ENCODE measurements at regions not wholly inside any gene's neighbourhood (a gene's known extent, or its start where the extent isn't known, plus 50 kb on each side); places are given as distances from the start of the nearest gene placed in this dataset.

GRCh38 chr6:132199343-132199742 is 201.9 kb downstream of the MOXD1 start:
- peaks cover 3% of the 10 kb centered on the region; the same call in 1 of the 2 replicates for H3K27me3 Mint-ChIP-seq (ENCODE audit: low read depth)
- Histone ChIP-seq H2BK5ac (ENCODE audit: insufficient read length, low read length) (no peak overlapping the region), H3K4ac (ENCODE audit: low read depth, low read length) (no peak overlapping the region), H3K4me1 (ENCODE audit: insufficient read depth, low read length) (no peaks in the 10 kb centered on the region), H2BK20ac (ENCODE audit: low read depth, low read length, poor library complexity, severe bottlenecking) (no peak overlapping the region), H3T11ph (ENCODE audit: low read length) (no peak overlapping the region), H3K79me2 (ENCODE audit: insufficient read depth, low read length) (no peaks in the 10 kb centered on the region), H3K9me3 (ENCODE audit: control insufficient read depth, low read depth, low read length) (no peaks in the 10 kb centered on the region), H3K27ac (ENCODE audit: insufficient read length, low read depth, low read length) (no peak overlapping the region), H3K23ac (ENCODE audit: insufficient read length, low read depth, low read length) (no peak overlapping the region), H3K18ac (ENCODE audit: insufficient read length, low read depth, low read length) (no peak overlapping the region), H3K9ac (ENCODE audit: extremely low read depth, insufficient read length, low read length) (no peak overlapping the region), H4K91ac (ENCODE audit: insufficient read length, low read depth, low read length) (no peak overlapping the region), H3K4me2 (ENCODE audit: insufficient read depth, insufficient read length, low read length) (no peak overlapping the region), H2BK120ac (ENCODE audit: low read depth, low read length, poor library complexity, severe bottlenecking) (no peak overlapping the region), H4K20me1 (ENCODE audit: control insufficient read depth, insufficient read depth, insufficient read length) (no peaks in the 10 kb centered on the region), H3K14ac (ENCODE audit: insufficient read depth, low read length) (no peak overlapping the region), H2AK5ac (ENCODE audit: insufficient read length, low read length) (no peak overlapping the region), H3K23me2 (ENCODE audit: insufficient read length, low read depth, low read length, poor library complexity, severe bottlenecking) (no peaks in the 10 kb centered on the region), H3K27me3 (ENCODE audit: insufficient read depth, low read length) (no peaks in the 10 kb centered on the region), H2AFZ (ENCODE audit: low read length) (no peak overlapping the region), H3K79me1 (ENCODE audit: insufficient read depth, low read depth, low read length, poor library complexity, severe bottlenecking) (no peaks in the 10 kb centered on the region), H3K56ac (ENCODE audit: insufficient read length, low read depth, low read length) (no peak overlapping the region), H2BK15ac (ENCODE audit: low read depth, low read length) (no peak overlapping the region), H2BK12ac (ENCODE audit: insufficient read length, low read depth, low read length) (no peak overlapping the region), H4K5ac (ENCODE audit: insufficient read length, low read depth, low read length) (no peak overlapping the region), H4K8ac (replicated peaks; ENCODE audit: insufficient read length, low read depth, low read length) (no peak overlapping the region)
- no peak overlapping the region for H3K27ac Mint-ChIP-seq
- no peaks in the 10 kb centered on the region for H3K4me1 Mint-ChIP-seq
- no CpG with 5 or more reads among the region's 3 CpGs for WGBS (ENCODE audit: extremely low coverage, insufficient read length, low lambda C conversion rate)
- no peak for TF ChIP-seq CTCF (conservative IDR thresholded peaks at IDR 0.05)
- H3K36me3 Mint-ChIP-seq (ENCODE audit: insufficient read depth in 1 of 3, low read depth in 3 of 3) = 0 out of 7 replicates have a peak, but pooled peaks cover 0 to 2% (median 0%) of the 10 kb centered on the region in 3 experiments
- no peak for DNase-seq
- H3K9me3 Mint-ChIP-seq = peaks cover 7 to 13% of the 10 kb centered on the region in 2 experiments; a peak in 4 of 5 replicates
- no peak overlapping the region for H3K4me3 Mint-ChIP-seq
